ENCODE measurements at regions not wholly inside any gene's neighbourhood (a gene's known extent, or its start where the extent isn't known, plus 50 kb on each side); places are given as distances from the start of the nearest gene placed in this dataset.

- ChIA-PET CTCF (no interaction called here), POLR2A (no interaction called here)
- no peak overlapping the region for H3K27ac Mint-ChIP-seq
- Histone ChIP-seq H3K4me1 (ENCODE audit: insufficient read depth, low read length) (no peaks in the 10 kb centered on the region), H3K27ac (ENCODE audit: low read depth in 1 of 2, low read length in 2 of 2) (no peak overlapping the region), H3K9me3 (ENCODE audit: control insufficient read depth in 1 of 2, insufficient read depth in 1 of 2, low read length in 2 of 2) (no peaks in the 10 kb centered on the region), H3K36me3 (ENCODE audit: insufficient read depth, low read length) (no peaks in the 10 kb centered on the region), H3K4me3 (ENCODE audit: low read length) (no peak overlapping the region), H3K27me3 (ENCODE audit: control insufficient read depth in 1 of 2, insufficient read depth in 2 of 2, low read length in 2 of 2) (no peaks in the 10 kb centered on the region)
- no peak for DNase-seq
- ATAC-seq (ENCODE audit: poor library complexity), result no peak
- H3K4me1 Mint-ChIP-seq (ENCODE audit: low read depth), result no peaks in the 10 kb centered on the region
- no peak overlapping the region for H3K4me3 Mint-ChIP-seq
- H3K36me3 Mint-ChIP-seq (ENCODE audit: low read depth), result no peaks in the 10 kb centered on the region
- intact Hi-C loops (cut with DNase I, micrococcal nuclease), result no loop called here
- H3K9me3 Mint-ChIP-seq, result no peaks in the 10 kb centered on the region
- peaks cover 14% of the 10 kb centered on the region for H3K27me3 Mint-ChIP-seq
- TF ChIP-seq CTCF (IDR thresholded peaks at IDR 0.05), result no peak
These were observed 366.8 kb downstream of the TBC1D4 start for GRCh38 chr13:75115171-75115570.

- TF ChIP-seq CTCF (IDR thresholded peaks at IDR 0.05), result no peak
- ChIA-PET CTCF (interaction anchor here (0.6 kb wide), 2 partner anchors 29 to 48 kb away, joined by 3 to 4 read pairs; no protein-coding TSS in a partner anchor), POLR2A (no interaction called here)
- H3K36me3 Mint-ChIP-seq (ENCODE audit: low read depth), result no peaks in the 10 kb centered on the region
- no peak overlapping the region for H3K4me3 ChIP-seq (ENCODE audit: low read length)
- no peaks in the 10 kb centered on the region for H3K36me3 ChIP-seq (ENCODE audit: insufficient read depth, low read length)
- H3K4me3 Mint-ChIP-seq, result no peak overlapping the region
- intact Hi-C loops (cut with DNase I, micrococcal nuclease), result no loop called here
- H3K27ac Mint-ChIP-seq, result no peak overlapping the region
- no peak overlapping the region for H3K27ac ChIP-seq (ENCODE audit: low read depth in 1 of 2, low read length in 2 of 2)
- H3K4me1 Mint-ChIP-seq (ENCODE audit: low read depth), result no peaks in the 10 kb centered on the region
- DNase-seq (no peak), ATAC-seq (ENCODE audit: poor library complexity) (no peak)
- no peaks in the 10 kb centered on the region for H3K9me3 ChIP-seq (ENCODE audit: control insufficient read depth in 1 of 2, insufficient read depth in 1 of 2, low read length in 2 of 2)
- H3K9me3 Mint-ChIP-seq, result no peaks in the 10 kb centered on the region
- H3K27me3 Mint-ChIP-seq, result peaks cover 17% of the 10 kb centered on the region
- no peaks in the 10 kb centered on the region for H3K4me1 ChIP-seq (ENCODE audit: insufficient read depth, low read length)
- peaks cover 0 to 10% of the 10 kb centered on the region in 2 experiments for H3K27me3 ChIP-seq (ENCODE audit: control insufficient read depth in 1 of 2, insufficient read depth in 2 of 2, low read length in 2 of 2)
These were observed 378.0 kb downstream of the TBC1D4 start for GRCh38 chr13:75103976-75104375.

GRCh38 chr13:75102001-75102716 lies 379.8 kb downstream of the TBC1D4 start:
- H3K36me3 ChIP-seq (ENCODE audit: insufficient read depth, low read length), result no peaks in the 10 kb centered on the region
- no peak overlapping the region for H3K4me3 Mint-ChIP-seq
- H3K27ac ChIP-seq (ENCODE audit: low read depth in 1 of 2, low read length in 2 of 2), result no peak overlapping the region

More at GRCh38 chr13:75102001-75102716, 379.8 kb downstream of the TBC1D4 start:
- no peaks in the 10 kb centered on the region for H3K9me3 Mint-ChIP-seq
- DNase-seq (no peak), ATAC-seq (ENCODE audit: poor library complexity) (no peak)
- ChIA-PET POLR2A (no interaction called here), CTCF (no interaction called here)
- TF ChIP-seq CTCF (IDR thresholded peaks at IDR 0.05), result no peak
- H3K9me3 ChIP-seq (ENCODE audit: control insufficient read depth in 1 of 2, insufficient read depth in 1 of 2, low read length in 2 of 2), result no peaks in the 10 kb centered on the region
- peaks cover 3 to 10% of the 10 kb centered on the region in 2 experiments for H3K27me3 ChIP-seq (ENCODE audit: control insufficient read depth in 1 of 2, insufficient read depth in 2 of 2, low read length in 2 of 2)
- peaks cover 16% of the 10 kb centered on the region for H3K27me3 Mint-ChIP-seq
- H3K36me3 Mint-ChIP-seq (ENCODE audit: low read depth), result no peaks in the 10 kb centered on the region
- no peak overlapping the region for H3K4me3 ChIP-seq (ENCODE audit: low read length)
- intact Hi-C loops (cut with DNase I, micrococcal nuclease), result no loop called here
- no peak overlapping the region for H3K27ac Mint-ChIP-seq
- H3K4me1 Mint-ChIP-seq (ENCODE audit: low read depth), result no peaks in the 10 kb centered on the region
- no peaks in the 10 kb centered on the region for H3K4me1 ChIP-seq (ENCODE audit: insufficient read depth, low read length)
